A549 (cell line): ENCODE measurements at regions not wholly inside any gene's neighbourhood (a gene's known extent, or its start where the extent isn't known, plus 50 kb on each side); places are given as distances from the start of the nearest gene placed in this dataset.

Experiments
- ATAC-seq, 2 experiments: fragments of 200-7000 bp in 1 of 2; fragments of >200 bp in 1 of 2; cut with Nextera tagmentation in 1 of 2; cut with Tn5 transposase in 1 of 2; 3 replicates each; pipeline versions ENCODE4 v1.8.0 to v1.9.1; 2018 to 2020; ENCODE audit warnings: mild to moderate bottlenecking in 1 of 2, moderate library complexity in 1 of 2
- CTCF ChIA-PET: fragments of 300-600 bp; sonication (Branson Sonifier 250); formaldehyde crosslinking; extraction: SDS; loops from one replicate; lab custom pipeline; 2021; ENCODE audit warnings: antibody characterized with exemption, inconsistent platforms; lab: Yijun Ruan, JAX
- POLR2A ChIA-PET: fragments of 350-600 bp; formaldehyde crosslinking; extraction: SDS; loops from one replicate; lab custom pipeline; 2021; ENCODE audit warnings: antibody characterized with exemption, inconsistent platforms; lab: Yijun Ruan, JAX
- DNase-seq, 2 experiments: peaks; one replicate each; pipeline versions ENCODE4 v3.0.0 to v3.0.0-alpha.2; 2011 to 2016; ENCODE audit warnings: low read depth in 1 of 2, low spot score in 1 of 2
- FAIRE-seq: peaks from 2 replicates; lab custom pipeline; 2011; peaks lifted over from hg19 to GRCh38; lab: Jason Lieb, UNC
- H3K27ac ChIP-seq, 2 experiments: fragments of >200 bp; sonication (Bioruptor Twin); formaldehyde crosslinking; 3 replicates each; pipeline ENCODE4 v1.5.1; 2016 to 2017
- H3K4me1 ChIP-seq: fragments of >200 bp; sonication (Bioruptor Twin); formaldehyde crosslinking; 3 replicates; pipeline ENCODE4 v1.6.1; 2016
- H3K4me2 ChIP-seq: fragments of >200 bp; sonication (Bioruptor Twin); formaldehyde crosslinking; 3 replicates; pipeline ENCODE4 v1.6.1; 2016
- H3K4me3 ChIP-seq: fragments of >200 bp; sonication (Bioruptor Twin); formaldehyde crosslinking; 3 replicates; pipeline ENCODE4 v1.5.1; 2016
- H3K9me3 ChIP-seq: fragments of >200 bp; sonication (Bioruptor Twin); formaldehyde crosslinking; 3 replicates; pipeline ENCODE4 v1.6.1; 2016
- ATOH8 ChIP-seq: fragments of 250-450 bp; sonication (Bioruptor Pico); IDR thresholded peaks from 2 replicates; pipeline ENCODE4 v1.5.0; 2020; ENCODE audit warnings: low read depth, mild to moderate bottlenecking, moderate library complexity
- BHLHE40 ChIP-seq: IDR thresholded peaks from 2 replicates; pipeline ENCODE4 v1.6.1; 2012; ENCODE audit warnings: low read depth, low read length, inconsistent platforms
- CHD2 ChIP-seq: fragments of 150-350 bp; IDR thresholded peaks from 2 replicates; pipeline ENCODE4 v1.6.1; 2014; ENCODE audit warnings: low read length; ENCODE audit not compliant: partially characterized antibody
- ESRRA ChIP-seq: fragments of 150-350 bp; IDR thresholded peaks from 2 replicates; pipeline ENCODE4 v1.6.1; 2014; ENCODE audit warnings: mild to moderate bottlenecking, low read length, borderline replicate concordance
- FOSL2 ChIP-seq, 2 experiments: fragments of 450-650 bp in 1 of 2; fragments of >200 bp in 1 of 2; sonication (Bioruptor Twin) in 1 of 2; formaldehyde crosslinking; IDR thresholded peaks; 2 replicates each; pipeline versions ENCODE4 v1.5.0 to v1.6.1; 2016 to 2020; ENCODE audit warnings: mild to moderate bottlenecking in 1 of 2, moderate library complexity in 1 of 2
- FOXS1 ChIP-seq: fragments of 250-450 bp; sonication (Bioruptor Pico); IDR thresholded peaks from 2 replicates; pipeline ENCODE4 v1.5.0; 2020; ENCODE audit warnings: mild to moderate bottlenecking, moderate library complexity
- HDAC2 ChIP-seq: fragments of 200-600 bp; sonication (generic); IDR thresholded peaks from 2 replicates; pipeline ENCODE4 v1.6.1; 2016
- HOXB5 ChIP-seq: fragments of 250-450 bp; sonication (Bioruptor Pico); IDR thresholded peaks from 2 replicates; pipeline ENCODE4 v1.5.0; 2020; ENCODE audit warnings: mild to moderate bottlenecking, moderate library complexity
- KDM1A ChIP-seq: fragments of 200-600 bp; sonication (generic); IDR thresholded peaks from 2 replicates; pipeline ENCODE4 v1.6.1; 2016; ENCODE audit warnings: low read depth, mild to moderate bottlenecking
- NPAS2 ChIP-seq: fragments of 250-450 bp; sonication (Bioruptor Pico); IDR thresholded peaks from 2 replicates; pipeline ENCODE4 v1.8.0; 2022; ENCODE audit warnings: mild to moderate bottlenecking, moderate library complexity, borderline replicate concordance
- NR3C1 ChIP-seq: fragments of >200 bp; sonication (Bioruptor Twin); formaldehyde crosslinking; IDR thresholded peaks from 3 replicates; pipeline ENCODE4 v1.6.1; 2017
- PHF8 ChIP-seq: fragments of 200-600 bp; sonication (generic); IDR thresholded peaks from 2 replicates; pipeline ENCODE4 v1.6.1; 2016; ENCODE audit warnings: low read depth, mild to moderate bottlenecking, antibody characterized with exemption, moderate library complexity, borderline replicate concordance
- POLR2A ChIP-seq: IDR thresholded peaks from 2 replicates; pipeline ENCODE4 v1.6.1; 2012; ENCODE audit warnings: mild to moderate bottlenecking, low read length
- POLR2AphosphoS2 ChIP-seq: conservative IDR thresholded peaks from 2 replicates; pipeline ENCODE4 v1.6.1; 2012; ENCODE audit warnings: low read length, improper control_type of control experiment, inconsistent platforms
- RCOR1 ChIP-seq: fragments of 150-350 bp; IDR thresholded peaks from 2 replicates; pipeline ENCODE4 v1.6.1; 2014; ENCODE audit warnings: antibody characterized with exemption, low read length, low read depth
- REST ChIP-seq: fragments of 200-600 bp; sonication (generic); IDR thresholded peaks from 2 replicates; pipeline ENCODE4 v1.6.1; 2016; ENCODE audit warnings: antibody characterized with exemption, mild to moderate bottlenecking, moderate library complexity
- TFCP2L1 ChIP-seq: fragments of 250-450 bp; sonication (Bioruptor Pico); IDR thresholded peaks from 2 replicates; pipeline ENCODE4 v1.5.0; 2021; ENCODE audit warnings: mild to moderate bottlenecking
- USF2 ChIP-seq: fragments of 450-650 bp; IDR thresholded peaks from 2 replicates; pipeline ENCODE4 v1.6.1; 2014; ENCODE audit warnings: antibody characterized with exemption
- ZC3H11A ChIP-seq: fragments of 450-650 bp; IDR thresholded peaks from 2 replicates; pipeline ENCODE4 v1.6.1; 2014; ENCODE audit warnings: antibody characterized with exemption, mild to moderate bottlenecking
- ZSCAN20 ChIP-seq: fragments of 250-450 bp; sonication (Bioruptor Pico); IDR thresholded peaks from 2 replicates; pipeline ENCODE4 v1.8.0; 2022; ENCODE audit warnings: mild to moderate bottlenecking, moderate library complexity
- WGBS: methylation state at CpG from one replicate; pipeline ENCODE4 v1.1.6; 2017; ENCODE audit errors: missing lambda C conversion rate; 5-methylcytosine and 5-hydroxymethylcytosine counted together
- TF ChIP-seq, protein P1 (sequence below): IDR thresholded peaks from 2 replicates; pipeline ENCODE4 v1.6.1; 2012
- TF ChIP-seq, protein P2 (sequence below): fragments of >200 bp; sonication (Bioruptor Twin); formaldehyde crosslinking; IDR thresholded peaks from 3 replicates; pipeline ENCODE4 v1.6.1; 2016

- H3K4me2 ChIP-seq = no peak overlapping the region
- H3K4me1 ChIP-seq = no peaks in the 10 kb centered on the region
- FAIRE-seq = no peak
- TF ChIP-seq KDM1A (no peak), HOXB5 (CRISPR knock-in tag) (no peak)
- no peak for DNase-seq
- no peak overlapping the region for H3K4me3 ChIP-seq
- H3K9me3 ChIP-seq = no peaks in the 10 kb centered on the region
- whole genome bisulfite sequencing = 10% methylated on average over 1 of the region's 1 CpG
- CTCF ChIA-PET = no interaction called here
- no peak overlapping the region for H3K27ac ChIP-seq
- POLR2A ChIA-PET = no interaction called here
- no peak for ATAC-seq
Measured at GRCh38 chr14:98189944-98190343, 1082.1 kb downstream of the BCL11B start.

DNA sequence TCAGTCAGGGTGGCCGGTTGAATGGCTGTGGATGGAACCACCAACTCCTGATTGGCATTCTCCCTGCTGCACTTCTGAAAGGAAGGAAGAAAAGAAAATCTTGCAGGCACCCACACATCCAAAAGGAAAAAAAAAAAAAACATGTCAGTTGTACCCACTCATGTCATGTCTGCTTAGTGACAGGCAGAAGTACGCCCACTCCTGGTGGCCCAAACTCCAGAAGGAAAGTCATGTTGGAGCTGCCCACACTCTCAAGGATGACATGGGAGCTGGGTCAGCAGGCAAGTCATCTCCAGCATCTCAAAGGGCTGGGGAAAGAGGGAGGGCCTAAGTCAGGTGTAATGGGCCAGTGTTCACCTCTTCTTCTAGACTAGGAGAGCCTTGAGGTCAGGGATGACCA is 1079.1 kb downstream of the BCL11B start:
- no peak for ATAC-seq
- Histone ChIP-seq H3K4me1 (no peaks in the 10 kb centered on the region), H3K4me3 (no peak overlapping the region), H3K4me2 (no peak overlapping the region), H3K27ac (no peak overlapping the region), H3K9me3 (no peaks in the 10 kb centered on the region)
- CTCF ChIA-PET = no interaction called here
- WGBS = 3% methylated on average over 2 of the region's 2 CpGs
- no peak for TF ChIP-seq POLR2A
- TF ChIP-seq USF2 = no peak
- no peak for TF ChIP-seq NR3C1
- no peak for TF ChIP-seq CHD2
- no peak for TF ChIP-seq ESRRA
- DNase-seq = no peak
- FAIRE-seq = no peak
- POLR2A ChIA-PET = no interaction called here

DNA sequence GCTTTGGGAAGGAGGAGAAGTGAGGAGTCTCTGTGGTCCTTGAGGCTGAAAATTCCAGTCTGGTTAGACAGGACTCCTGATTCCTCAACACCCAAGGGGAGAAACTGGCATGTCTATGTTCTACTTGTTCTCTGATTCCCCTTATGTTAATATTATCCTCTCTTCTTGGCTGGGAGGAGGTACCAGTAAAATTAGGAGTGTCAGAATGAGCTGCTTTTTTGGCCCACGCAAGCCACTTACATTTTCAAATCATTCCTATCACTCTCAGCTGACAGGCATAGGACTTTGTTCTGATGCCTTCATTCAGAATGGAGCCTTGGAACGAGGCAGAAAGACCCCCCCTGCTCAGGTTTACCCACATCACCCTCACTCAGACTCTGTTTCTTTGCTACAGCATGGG is 1077.2 kb downstream of the BCL11B start:
- no peaks in the 10 kb centered on the region for H3K4me1 ChIP-seq
- DNase-seq = no peak
- H3K9me3 ChIP-seq = no peaks in the 10 kb centered on the region
- CTCF ChIA-PET = no interaction called here
- POLR2A ChIA-PET = no interaction called here
- no peak overlapping the region for H3K4me3 ChIP-seq
- TF ChIP-seq FOSL2 (IDR thresholded peaks at IDR 0.05) (no peak), FOSL2 (CRISPR knock-in tag; IDR thresholded peaks at IDR 0.05) (no peak), RCOR1 (no peak), NPAS2 (CRISPR knock-in tag) (no peak), NR3C1 (no peak), ATOH8 (CRISPR knock-in tag) (no peak), FOXS1 (CRISPR knock-in tag) (no peak), ZC3H11A (no peak), POLR2AphosphoS2 (no peak), BHLHE40 (no peak), PHF8 (no peak), ZSCAN20 (no peak), TFCP2L1 (CRISPR knock-in tag) (no peak), HDAC2 (no peak), REST (no peak), ESRRA (no peak)
- TF ChIP-seq, protein P1, sequence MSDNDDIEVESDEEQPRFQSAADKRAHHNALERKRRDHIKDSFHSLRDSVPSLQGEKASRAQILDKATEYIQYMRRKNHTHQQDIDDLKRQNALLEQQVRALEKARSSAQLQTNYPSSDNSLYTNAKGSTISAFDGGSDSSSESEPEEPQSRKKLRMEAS = no peak
- TF ChIP-seq, protein P2, sequence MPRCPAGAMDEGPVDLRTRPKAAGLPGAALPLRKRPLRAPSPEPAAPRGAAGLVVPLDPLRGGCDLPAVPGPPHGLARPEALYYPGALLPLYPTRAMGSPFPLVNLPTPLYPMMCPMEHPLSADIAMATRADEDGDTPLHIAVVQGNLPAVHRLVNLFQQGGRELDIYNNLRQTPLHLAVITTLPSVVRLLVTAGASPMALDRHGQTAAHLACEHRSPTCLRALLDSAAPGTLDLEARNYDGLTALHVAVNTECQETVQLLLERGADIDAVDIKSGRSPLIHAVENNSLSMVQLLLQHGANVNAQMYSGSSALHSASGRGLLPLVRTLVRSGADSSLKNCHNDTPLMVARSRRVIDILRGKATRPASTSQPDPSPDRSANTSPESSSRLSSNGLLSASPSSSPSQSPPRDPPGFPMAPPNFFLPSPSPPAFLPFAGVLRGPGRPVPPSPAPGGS = no peak
- H3K4me2 ChIP-seq = no peak overlapping the region
- no peak for FAIRE-seq
- no peak for ATAC-seq
- whole genome bisulfite sequencing = 3% methylated on average over 2 of the region's 2 CpGs
- no peak overlapping the region for H3K27ac ChIP-seq
